ENCODE measurements at regions not wholly inside any gene's neighbourhood (a gene's known extent, or its start where the extent isn't known, plus 50 kb on each side); places are given as distances from the start of the nearest gene placed in this dataset.

GRCh38 chr4:20462426-20463175 lies 210.9 kb downstream of the SLIT2 start:
- DNase-seq (no peak), ATAC-seq (ENCODE audit: low read depth) (no peak)
- Mint-ChIP-seq H3K4me3 (no peak overlapping the region), H3K4me1 (no peaks in the 10 kb centered on the region), H3K36me3 (no peaks in the 10 kb centered on the region), H3K9me3 (no peaks in the 10 kb centered on the region), H3K27ac (no peak overlapping the region), H3K27me3 (no peaks in the 10 kb centered on the region)
- POLR2A ChIA-PET: no interaction called here

GRCh38 chr4:20463176-20463430 lies 211.4 kb downstream of the SLIT2 start:
- no peaks in the 10 kb centered on the region for H3K27me3 Mint-ChIP-seq
- POLR2A ChIA-PET: no interaction called here
- no peak overlapping the region for H3K27ac Mint-ChIP-seq
- no peak for DNase-seq
- ATAC-seq (ENCODE audit: low read depth): no peak
- H3K9me3 Mint-ChIP-seq: no peaks in the 10 kb centered on the region
- H3K36me3 Mint-ChIP-seq: no peaks in the 10 kb centered on the region
- no peak overlapping the region for H3K4me3 Mint-ChIP-seq
- H3K4me1 Mint-ChIP-seq: no peaks in the 10 kb centered on the region

- H3K4me3 Mint-ChIP-seq: no peak overlapping the region
- H3K27me3 Mint-ChIP-seq: no peaks in the 10 kb centered on the region
- H3K36me3 Mint-ChIP-seq: no peaks in the 10 kb centered on the region
- POLR2A ChIA-PET: no interaction called here
- DNase-seq (no peak), ATAC-seq (ENCODE audit: low read depth) (no peak)
- no peaks in the 10 kb centered on the region for H3K9me3 Mint-ChIP-seq
- no peak overlapping the region for H3K27ac Mint-ChIP-seq
- H3K4me1 Mint-ChIP-seq: no peaks in the 10 kb centered on the region
Observed at GRCh38 chr4:20464381-20464780, 212.7 kb downstream of the SLIT2 start.

- H3K4me1 Mint-ChIP-seq: no peaks in the 10 kb centered on the region
- H3K27me3 Mint-ChIP-seq: no peaks in the 10 kb centered on the region
- DNase-seq (no peak), ATAC-seq (ENCODE audit: low read depth) (no peak)
- POLR2A ChIA-PET: no interaction called here
- H3K4me3 Mint-ChIP-seq: no peak overlapping the region
- H3K9me3 Mint-ChIP-seq: no peaks in the 10 kb centered on the region
- H3K27ac Mint-ChIP-seq: no peak overlapping the region
- no peaks in the 10 kb centered on the region for H3K36me3 Mint-ChIP-seq
Observed at GRCh38 chr4:20474119-20474518, 222.4 kb downstream of the SLIT2 start.

- no peaks in the 10 kb centered on the region for H3K36me3 Mint-ChIP-seq
- no peak overlapping the region for H3K4me3 Mint-ChIP-seq
- no peak for ATAC-seq (ENCODE audit: low read depth)
- no peaks in the 10 kb centered on the region for H3K9me3 Mint-ChIP-seq
- H3K27me3 Mint-ChIP-seq: no peaks in the 10 kb centered on the region
- POLR2A ChIA-PET: no interaction called here
- no peaks in the 10 kb centered on the region for H3K4me1 Mint-ChIP-seq
- no peak overlapping the region for H3K27ac Mint-ChIP-seq
- no peak for DNase-seq
Observed at GRCh38 chr4:20478412-20478811, 221.8 kb upstream of the PACRGL start.

GRCh38 chr4:20480165-20480947 lies 219.9 kb upstream of the PACRGL start:
- DNase-seq (no peak), ATAC-seq (ENCODE audit: low read depth) (no peak)
- H3K4me1 Mint-ChIP-seq: no peaks in the 10 kb centered on the region
- H3K27ac Mint-ChIP-seq: no peak overlapping the region
- no peaks in the 10 kb centered on the region for H3K27me3 Mint-ChIP-seq
- no peak overlapping the region for H3K4me3 Mint-ChIP-seq
- no peaks in the 10 kb centered on the region for H3K9me3 Mint-ChIP-seq
- POLR2A ChIA-PET: no interaction called here
- no peaks in the 10 kb centered on the region for H3K36me3 Mint-ChIP-seq

- Mint-ChIP-seq H3K4me1 (no peaks in the 10 kb centered on the region), H3K36me3 (no peaks in the 10 kb centered on the region), H3K9me3 (no peaks in the 10 kb centered on the region), H3K27me3 (no peaks in the 10 kb centered on the region), H3K27ac (no peak overlapping the region), H3K4me3 (no peak overlapping the region)
- DNase-seq: no peak
- POLR2A ChIA-PET: no interaction called here
- no peak for ATAC-seq (ENCODE audit: low read depth)
Observed at GRCh38 chr4:20483416-20483815, 216.8 kb upstream of the PACRGL start.

GRCh38 chr4:20486433-20486832 lies 213.8 kb upstream of the PACRGL start:
- Mint-ChIP-seq H3K4me1 (no peaks in the 10 kb centered on the region), H3K27ac (no peak overlapping the region), H3K36me3 (no peaks in the 10 kb centered on the region), H3K27me3 (no peaks in the 10 kb centered on the region), H3K4me3 (no peak overlapping the region), H3K9me3 (no peaks in the 10 kb centered on the region)
- ATAC-seq (ENCODE audit: low read depth) (no peak), DNase-seq (no peak)
- POLR2A ChIA-PET: no interaction called here

GRCh38 chr4:20487446-20487845 lies 212.8 kb upstream of the PACRGL start:
- Mint-ChIP-seq H3K4me3 (no peak overlapping the region), H3K27me3 (no peaks in the 10 kb centered on the region), H3K27ac (no peak overlapping the region), H3K9me3 (no peaks in the 10 kb centered on the region), H3K4me1 (no peaks in the 10 kb centered on the region), H3K36me3 (no peaks in the 10 kb centered on the region)
- ATAC-seq (ENCODE audit: low read depth) (no peak), DNase-seq (no peak)
- POLR2A ChIA-PET: no interaction called here

GRCh38 chr4:20487852-20488251 lies 212.4 kb upstream of the PACRGL start:
- DNase-seq: no peak
- Mint-ChIP-seq H3K9me3 (no peaks in the 10 kb centered on the region), H3K4me1 (no peaks in the 10 kb centered on the region), H3K4me3 (no peak overlapping the region), H3K36me3 (no peaks in the 10 kb centered on the region), H3K27ac (no peak overlapping the region), H3K27me3 (no peaks in the 10 kb centered on the region)
- POLR2A ChIA-PET: no interaction called here
- ATAC-seq (ENCODE audit: low read depth): no peak

- Mint-ChIP-seq H3K36me3 (no peaks in the 10 kb centered on the region), H3K4me3 (no peak overlapping the region), H3K27me3 (no peaks in the 10 kb centered on the region), H3K27ac (no peak overlapping the region), H3K4me1 (no peaks in the 10 kb centered on the region), H3K9me3 (no peaks in the 10 kb centered on the region)
- POLR2A ChIA-PET: no interaction called here
- ATAC-seq (ENCODE audit: low read depth) (no peak), DNase-seq (no peak)
Observed at GRCh38 chr4:20490734-20491133, 209.5 kb upstream of the PACRGL start.

- Mint-ChIP-seq H3K36me3 (no peaks in the 10 kb centered on the region), H3K27ac (no peak overlapping the region), H3K9me3 (no peaks in the 10 kb centered on the region), H3K4me1 (no peaks in the 10 kb centered on the region), H3K27me3 (peaks cover 2% of the 10 kb centered on the region), H3K4me3 (no peak overlapping the region)
- POLR2A ChIA-PET: no interaction called here
- DNase-seq (no peak), ATAC-seq (ENCODE audit: low read depth) (no peak)
Observed at GRCh38 chr4:20493761-20494353, 206.4 kb upstream of the PACRGL start.

- no peaks in the 10 kb centered on the region for H3K9me3 Mint-ChIP-seq
- H3K4me1 Mint-ChIP-seq: no peaks in the 10 kb centered on the region
- DNase-seq: no peak
- H3K27ac Mint-ChIP-seq: no peak overlapping the region
- no peak overlapping the region for H3K4me3 Mint-ChIP-seq
- H3K36me3 Mint-ChIP-seq: no peaks in the 10 kb centered on the region
- H3K27me3 Mint-ChIP-seq: peaks cover 2% of the 10 kb centered on the region
- POLR2A ChIA-PET: no interaction called here
- ATAC-seq (ENCODE audit: low read depth): no peak
Observed at GRCh38 chr4:20496068-20496467, 204.2 kb upstream of the PACRGL start.

GRCh38 chr4:20504146-20504545 lies 196.1 kb upstream of the PACRGL start:
- Mint-ChIP-seq H3K9me3 (no peaks in the 10 kb centered on the region), H3K27me3 (no peaks in the 10 kb centered on the region)
- POLR2A ChIA-PET: no interaction called here

More at GRCh38 chr4:20504146-20504545, 196.1 kb upstream of the PACRGL start:
- ATAC-seq (ENCODE audit: low read depth) (no peak), DNase-seq (no peak)
- H3K27ac Mint-ChIP-seq: no peak overlapping the region
- H3K36me3 Mint-ChIP-seq: no peaks in the 10 kb centered on the region
- H3K4me3 Mint-ChIP-seq: no peak overlapping the region
- H3K4me1 Mint-ChIP-seq: no peaks in the 10 kb centered on the region
